ENCODE measurements at regions not wholly inside any gene's neighbourhood (a gene's known extent, or its start where the extent isn't known, plus 50 kb on each side); places are given as distances from the start of the nearest gene placed in this dataset.
A peak's percentile ranks its signal among the peaks of the same experiment; 100 is the strongest.

- FAIRE-seq (no peak), DNase-seq (no peak)
- TF ChIP-seq CTCF (IDR thresholded peaks at IDR 0.05; ENCODE audit: borderline replicate concordance, extremely low read depth, insufficient read depth), result no peak
- Histone ChIP-seq H3K27me3 (ENCODE audit: control insufficient read depth, insufficient read depth, low read length) (no peaks in the 10 kb centered on the region), H3K4me1 (ENCODE audit: control insufficient read depth in 2 of 3, insufficient read depth in 2 of 3, low read depth in 1 of 3, low read length in 3 of 3) (no peaks in the 10 kb centered on the region), H3K4me3 (ENCODE audit: low read length in 3 of 3) (no peak overlapping the region), H3K36me3 (ENCODE audit: control insufficient read depth in 2 of 3, insufficient read depth in 3 of 3, low read length in 3 of 3) (no peaks in the 10 kb centered on the region), H3K9me3 (ENCODE audit: control insufficient read depth in 2 of 3, insufficient read depth in 1 of 3, low read length in 3 of 3) (peaks cover 0 to 7% (median 0%) of the 10 kb centered on the region in 3 donors), H3K9ac (ENCODE audit: low read length in 3 of 3) (no peak overlapping the region), H3K27ac (ENCODE audit: low read depth in 2 of 2, low read length in 2 of 2) (no peak overlapping the region)
- intact Hi-C loops (cut with DNase I), result no loop called here
Observed at GRCh38 chr7:111591-111990, 80.8 kb upstream of the FAM20C start.

- no peak for DNase-seq
- peaks cover 0 to 7% (median 0%) of the 10 kb centered on the region in 3 donors for H3K9me3 ChIP-seq (ENCODE audit: control insufficient read depth in 2 of 3, insufficient read depth in 1 of 3, low read length in 3 of 3)
- no peak overlapping the region for H3K27ac ChIP-seq (ENCODE audit: low read depth in 2 of 2, low read length in 2 of 2)
- no peak for TF ChIP-seq CTCF (IDR thresholded peaks at IDR 0.05; ENCODE audit: borderline replicate concordance, extremely low read depth, insufficient read depth)
- H3K4me3 ChIP-seq (ENCODE audit: low read length in 3 of 3), result no peak overlapping the region
- intact Hi-C loops (cut with DNase I), result no loop called here
- no peaks in the 10 kb centered on the region for H3K4me1 ChIP-seq (ENCODE audit: control insufficient read depth in 2 of 3, insufficient read depth in 2 of 3, low read depth in 1 of 3, low read length in 3 of 3)
- H3K36me3 ChIP-seq (ENCODE audit: control insufficient read depth in 2 of 3, insufficient read depth in 3 of 3, low read length in 3 of 3), result no peaks in the 10 kb centered on the region
- H3K27me3 ChIP-seq (ENCODE audit: control insufficient read depth, insufficient read depth, low read length), result no peaks in the 10 kb centered on the region
- H3K9ac ChIP-seq (ENCODE audit: low read length in 3 of 3), result no peak overlapping the region
- FAIRE-seq, result no peak
Observed at GRCh38 chr7:112881-113280, 79.5 kb upstream of the FAM20C start.

GRCh38 chr7:115274-115911 lies 77.0 kb upstream of the FAM20C start:
- Histone ChIP-seq H3K4me3 (ENCODE audit: low read length in 3 of 3) (no peak overlapping the region), H3K36me3 (ENCODE audit: control insufficient read depth in 2 of 3, insufficient read depth in 3 of 3, low read length in 3 of 3) (no peaks in the 10 kb centered on the region), H3K4me1 (ENCODE audit: control insufficient read depth in 2 of 3, insufficient read depth in 2 of 3, low read depth in 1 of 3, low read length in 3 of 3) (peaks cover 0 to 1% (median 0%) of the 10 kb centered on the region in 3 donors), H3K27ac (ENCODE audit: low read depth in 2 of 2, low read length in 2 of 2) (no peak overlapping the region), H3K27me3 (ENCODE audit: control insufficient read depth, insufficient read depth, low read length) (no peaks in the 10 kb centered on the region), H3K9me3 (ENCODE audit: control insufficient read depth in 2 of 3, insufficient read depth in 1 of 3, low read length in 3 of 3) (peaks cover 0 to 7% (median 0%) of the 10 kb centered on the region in 3 donors), H3K9ac (ENCODE audit: low read length in 3 of 3) (no peak overlapping the region)
- FAIRE-seq (no peak), DNase-seq (peak in 1 of 5 donors; percentile 45)
- intact Hi-C loops (cut with DNase I), result no loop called here
- TF ChIP-seq CTCF (IDR thresholded peaks at IDR 0.05; ENCODE audit: borderline replicate concordance, extremely low read depth, insufficient read depth), result no peak
